ENCODE measurements at regions not wholly inside any gene's neighbourhood (a gene's known extent, or its start where the extent isn't known, plus 50 kb on each side); places are given as distances from the start of the nearest gene placed in this dataset.

DNA sequence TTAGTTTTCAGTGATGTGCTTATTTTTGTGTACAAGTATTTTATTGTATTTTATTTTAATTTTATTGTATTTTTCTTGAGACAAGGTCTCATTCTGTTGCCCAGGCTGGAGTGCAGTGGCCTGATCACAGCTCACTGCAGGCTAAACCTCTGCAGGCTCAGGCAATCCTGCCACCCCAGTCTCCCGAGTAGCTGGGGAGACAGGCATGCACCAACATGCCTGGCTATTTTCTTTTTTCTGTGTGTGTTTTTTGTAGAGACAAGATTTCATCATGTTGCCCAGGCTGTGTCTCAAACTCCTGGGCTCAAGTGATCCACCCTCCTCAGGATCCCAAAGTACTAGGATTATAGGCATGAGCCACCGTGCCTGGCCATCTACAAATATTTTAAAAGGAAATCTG lies 146.3 kb downstream of the MANEA start:
- no peak for DNase-seq (ENCODE audit: low spot score)
- POLR2A ChIA-PET, result no interaction called here
- TF ChIP-seq, protein P1, sequence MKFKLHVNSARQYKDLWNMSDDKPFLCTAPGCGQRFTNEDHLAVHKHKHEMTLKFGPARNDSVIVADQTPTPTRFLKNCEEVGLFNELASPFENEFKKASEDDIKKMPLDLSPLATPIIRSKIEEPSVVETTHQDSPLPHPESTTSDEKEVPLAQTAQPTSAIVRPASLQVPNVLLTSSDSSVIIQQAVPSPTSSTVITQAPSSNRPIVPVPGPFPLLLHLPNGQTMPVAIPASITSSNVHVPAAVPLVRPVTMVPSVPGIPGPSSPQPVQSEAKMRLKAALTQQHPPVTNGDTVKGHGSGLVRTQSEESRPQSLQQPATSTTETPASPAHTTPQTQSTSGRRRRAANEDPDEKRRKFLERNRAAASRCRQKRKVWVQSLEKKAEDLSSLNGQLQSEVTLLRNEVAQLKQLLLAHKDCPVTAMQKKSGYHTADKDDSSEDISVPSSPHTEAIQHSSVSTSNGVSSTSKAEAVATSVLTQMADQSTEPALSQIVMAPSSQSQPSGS (CRISPR knock-in tag; IDR thresholded peaks at IDR 0.05; ENCODE audit: borderline replicate concordance, low read depth), result no peak
- TF ChIP-seq ZNF423 (CRISPR knock-in tag; IDR thresholded peaks at IDR 0.05) (no peak), NFATC4 (CRISPR knock-in tag; IDR thresholded peaks at IDR 0.05) (no peak), SMAD3 (CRISPR knock-in tag; IDR thresholded peaks at IDR 0.05; ENCODE audit: borderline replicate concordance) (no peak), TEAD4 (CRISPR knock-in tag; IDR thresholded peaks at IDR 0.05) (no peak)
- TF ChIP-seq, protein P2, sequence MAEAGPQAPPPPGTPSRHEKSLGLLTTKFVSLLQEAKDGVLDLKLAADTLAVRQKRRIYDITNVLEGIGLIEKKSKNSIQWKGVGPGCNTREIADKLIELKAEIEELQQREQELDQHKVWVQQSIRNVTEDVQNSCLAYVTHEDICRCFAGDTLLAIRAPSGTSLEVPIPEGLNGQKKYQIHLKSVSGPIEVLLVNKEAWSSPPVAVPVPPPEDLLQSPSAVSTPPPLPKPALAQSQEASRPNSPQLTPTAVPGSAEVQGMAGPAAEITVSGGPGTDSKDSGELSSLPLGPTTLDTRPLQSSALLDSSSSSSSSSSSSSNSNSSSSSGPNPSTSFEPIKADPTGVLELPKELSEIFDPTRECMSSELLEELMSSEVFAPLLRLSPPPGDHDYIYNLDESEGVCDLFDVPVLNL (CRISPR knock-in tag; IDR thresholded peaks at IDR 0.05; ENCODE audit: borderline replicate concordance, low read depth), result no peak
- TF ChIP-seq, protein P3, sequence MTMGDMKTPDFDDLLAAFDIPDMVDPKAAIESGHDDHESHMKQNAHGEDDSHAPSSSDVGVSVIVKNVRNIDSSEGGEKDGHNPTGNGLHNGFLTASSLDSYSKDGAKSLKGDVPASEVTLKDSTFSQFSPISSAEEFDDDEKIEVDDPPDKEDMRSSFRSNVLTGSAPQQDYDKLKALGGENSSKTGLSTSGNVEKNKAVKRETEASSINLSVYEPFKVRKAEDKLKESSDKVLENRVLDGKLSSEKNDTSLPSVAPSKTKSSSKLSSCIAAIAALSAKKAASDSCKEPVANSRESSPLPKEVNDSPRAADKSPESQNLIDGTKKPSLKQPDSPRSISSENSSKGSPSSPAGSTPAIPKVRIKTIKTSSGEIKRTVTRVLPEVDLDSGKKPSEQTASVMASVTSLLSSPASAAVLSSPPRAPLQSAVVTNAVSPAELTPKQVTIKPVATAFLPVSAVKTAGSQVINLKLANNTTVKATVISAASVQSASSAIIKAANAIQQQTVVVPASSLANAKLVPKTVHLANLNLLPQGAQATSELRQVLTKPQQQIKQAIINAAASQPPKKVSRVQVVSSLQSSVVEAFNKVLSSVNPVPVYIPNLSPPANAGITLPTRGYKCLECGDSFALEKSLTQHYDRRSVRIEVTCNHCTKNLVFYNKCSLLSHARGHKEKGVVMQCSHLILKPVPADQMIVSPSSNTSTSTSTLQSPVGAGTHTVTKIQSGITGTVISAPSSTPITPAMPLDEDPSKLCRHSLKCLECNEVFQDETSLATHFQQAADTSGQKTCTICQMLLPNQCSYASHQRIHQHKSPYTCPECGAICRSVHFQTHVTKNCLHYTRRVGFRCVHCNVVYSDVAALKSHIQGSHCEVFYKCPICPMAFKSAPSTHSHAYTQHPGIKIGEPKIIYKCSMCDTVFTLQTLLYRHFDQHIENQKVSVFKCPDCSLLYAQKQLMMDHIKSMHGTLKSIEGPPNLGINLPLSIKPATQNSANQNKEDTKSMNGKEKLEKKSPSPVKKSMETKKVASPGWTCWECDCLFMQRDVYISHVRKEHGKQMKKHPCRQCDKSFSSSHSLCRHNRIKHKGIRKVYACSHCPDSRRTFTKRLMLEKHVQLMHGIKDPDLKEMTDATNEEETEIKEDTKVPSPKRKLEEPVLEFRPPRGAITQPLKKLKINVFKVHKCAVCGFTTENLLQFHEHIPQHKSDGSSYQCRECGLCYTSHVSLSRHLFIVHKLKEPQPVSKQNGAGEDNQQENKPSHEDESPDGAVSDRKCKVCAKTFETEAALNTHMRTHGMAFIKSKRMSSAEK (CRISPR knock-in tag; IDR thresholded peaks at IDR 0.05; ENCODE audit: borderline replicate concordance), result no peak
- CTCF ChIA-PET, result interaction anchor here (1.1 kb wide), 1 partner anchor 442 kb away, joined by 3 read pairs; no protein-coding TSS in a partner anchor
- H3K4me1 Mint-ChIP-seq, result peaks cover 2% of the 10 kb centered on the region; the same call in 1 of the 2 replicates
- H3K27ac Mint-ChIP-seq, result peak overlapping the region; percentile 65; the same call in 1 of the 2 replicates
- no peaks in the 10 kb centered on the region for H3K27me3 Mint-ChIP-seq (ENCODE audit: low read depth)
- H3K4me3 Mint-ChIP-seq, result no peak overlapping the region
- ATAC-seq, result peak; percentile 69
- peaks cover 32% of the 10 kb centered on the region for H3K9me3 Mint-ChIP-seq
- H3K36me3 Mint-ChIP-seq, result peaks cover 12% of the 10 kb centered on the region

DNA sequence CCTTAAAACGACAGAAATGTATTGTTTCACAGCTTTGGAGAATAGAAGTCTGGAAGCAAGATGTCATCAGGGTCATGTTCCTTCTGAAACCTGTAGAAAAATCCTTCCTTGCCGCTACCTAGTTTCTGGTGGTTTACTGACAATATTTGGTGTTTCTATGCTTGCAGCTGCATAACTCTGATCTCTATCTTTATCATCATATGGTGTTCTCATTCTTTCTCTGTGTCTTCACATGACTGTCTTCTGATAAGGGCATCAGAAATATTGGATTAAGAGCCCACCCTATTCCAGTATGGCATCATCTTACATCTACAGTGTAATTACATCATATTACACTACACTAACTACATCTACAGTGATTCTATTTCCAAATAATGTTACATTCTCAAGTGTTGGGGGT lies 148.0 kb downstream of the MANEA start:
- H3K4me3 Mint-ChIP-seq, result no peak overlapping the region
- CTCF ChIA-PET, result no interaction called here
- H3K27me3 Mint-ChIP-seq (ENCODE audit: low read depth), result no peaks in the 10 kb centered on the region
- TF ChIP-seq EMX1 (CRISPR knock-in tag; IDR thresholded peaks at IDR 0.05) (no peak), ETV6 (CRISPR knock-in tag; IDR thresholded peaks at IDR 0.05) (no peak), ZNF396 (CRISPR knock-in tag; IDR thresholded peaks at IDR 0.05; ENCODE audit: borderline replicate concordance) (no peak), ZNF219 (CRISPR knock-in tag; IDR thresholded peaks at IDR 0.05; ENCODE audit: borderline replicate concordance) (no peak), FOXJ3 (CRISPR knock-in tag; IDR thresholded peaks at IDR 0.05; ENCODE audit: borderline replicate concordance) (no peak), GABPB1 (CRISPR knock-in tag; IDR thresholded peaks at IDR 0.05) (no peak), ZNF423 (CRISPR knock-in tag; IDR thresholded peaks at IDR 0.05) (no peak), ELF4 (CRISPR knock-in tag; IDR thresholded peaks at IDR 0.05; ENCODE audit: low read depth) (no peak), TEAD4 (CRISPR knock-in tag; IDR thresholded peaks at IDR 0.05) (no peak)
- TF ChIP-seq, protein P1 (CRISPR knock-in tag; IDR thresholded peaks at IDR 0.05; ENCODE audit: borderline replicate concordance, low read depth), result no peak
- TF ChIP-seq, protein P3 (CRISPR knock-in tag; IDR thresholded peaks at IDR 0.05; ENCODE audit: borderline replicate concordance), result no peak
- TF ChIP-seq, protein P4, sequence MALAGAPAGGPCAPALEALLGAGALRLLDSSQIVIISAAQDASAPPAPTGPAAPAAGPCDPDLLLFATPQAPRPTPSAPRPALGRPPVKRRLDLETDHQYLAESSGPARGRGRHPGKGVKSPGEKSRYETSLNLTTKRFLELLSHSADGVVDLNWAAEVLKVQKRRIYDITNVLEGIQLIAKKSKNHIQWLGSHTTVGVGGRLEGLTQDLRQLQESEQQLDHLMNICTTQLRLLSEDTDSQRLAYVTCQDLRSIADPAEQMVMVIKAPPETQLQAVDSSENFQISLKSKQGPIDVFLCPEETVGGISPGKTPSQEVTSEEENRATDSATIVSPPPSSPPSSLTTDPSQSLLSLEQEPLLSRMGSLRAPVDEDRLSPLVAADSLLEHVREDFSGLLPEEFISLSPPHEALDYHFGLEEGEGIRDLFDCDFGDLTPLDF (CRISPR knock-in tag; IDR thresholded peaks at IDR 0.05), result no peak
- TF ChIP-seq, protein P5, sequence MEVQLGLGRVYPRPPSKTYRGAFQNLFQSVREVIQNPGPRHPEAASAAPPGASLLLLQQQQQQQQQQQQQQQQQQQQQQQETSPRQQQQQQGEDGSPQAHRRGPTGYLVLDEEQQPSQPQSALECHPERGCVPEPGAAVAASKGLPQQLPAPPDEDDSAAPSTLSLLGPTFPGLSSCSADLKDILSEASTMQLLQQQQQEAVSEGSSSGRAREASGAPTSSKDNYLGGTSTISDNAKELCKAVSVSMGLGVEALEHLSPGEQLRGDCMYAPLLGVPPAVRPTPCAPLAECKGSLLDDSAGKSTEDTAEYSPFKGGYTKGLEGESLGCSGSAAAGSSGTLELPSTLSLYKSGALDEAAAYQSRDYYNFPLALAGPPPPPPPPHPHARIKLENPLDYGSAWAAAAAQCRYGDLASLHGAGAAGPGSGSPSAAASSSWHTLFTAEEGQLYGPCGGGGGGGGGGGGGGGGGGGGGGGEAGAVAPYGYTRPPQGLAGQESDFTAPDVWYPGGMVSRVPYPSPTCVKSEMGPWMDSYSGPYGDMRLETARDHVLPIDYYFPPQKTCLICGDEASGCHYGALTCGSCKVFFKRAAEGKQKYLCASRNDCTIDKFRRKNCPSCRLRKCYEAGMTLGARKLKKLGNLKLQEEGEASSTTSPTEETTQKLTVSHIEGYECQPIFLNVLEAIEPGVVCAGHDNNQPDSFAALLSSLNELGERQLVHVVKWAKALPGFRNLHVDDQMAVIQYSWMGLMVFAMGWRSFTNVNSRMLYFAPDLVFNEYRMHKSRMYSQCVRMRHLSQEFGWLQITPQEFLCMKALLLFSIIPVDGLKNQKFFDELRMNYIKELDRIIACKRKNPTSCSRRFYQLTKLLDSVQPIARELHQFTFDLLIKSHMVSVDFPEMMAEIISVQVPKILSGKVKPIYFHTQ (CRISPR knock-in tag; IDR thresholded peaks at IDR 0.05), result no peak

More for the DNA sequence above, 148.0 kb downstream of the MANEA start:
- peaks cover 2% of the 10 kb centered on the region; the same call in 1 of the 2 replicates for H3K4me1 Mint-ChIP-seq
- POLR2A ChIA-PET, result no interaction called here
- H3K9me3 Mint-ChIP-seq, result peaks cover 15% of the 10 kb centered on the region
- H3K27ac Mint-ChIP-seq, result no peak overlapping the region
- peaks cover 11% of the 10 kb centered on the region for H3K36me3 Mint-ChIP-seq
- ATAC-seq (no peak), DNase-seq (ENCODE audit: low spot score) (no peak)
